Left colon (tissue), 2 donors: ENCODE measurements at regions not wholly inside any gene's neighbourhood (a gene's known extent, or its start where the extent isn't known, plus 50 kb on each side); places are given as distances from the start of the nearest gene placed in this dataset.
"Not testable (repeated sequence)": the region's sequence is repeated elsewhere in the genome, so short reads cannot be mapped to it uniquely, and the experiment has no call there.

Experiments
- ATAC-seq: fragments of 200-7000 bp; cut with Tn5 transposase; one replicate; pipeline ENCODE4 v1.9.1; 2020; ENCODE audit warnings: mild to moderate bottlenecking, moderate library complexity
- DNase-seq, 2 donors: peaks; one replicate each; pipeline ENCODE4 v3.0.0-alpha.2; 2020
- intact Hi-C, 2 donors: fragments of 100-400 bp; cut with DNase I in 1 of 2; cut with micrococcal nuclease in 1 of 2; formaldehyde crosslinking; loops; one replicate each; pipeline versions ENCODE4 v1.11.2 to v1.14.0; 2022; cut with DNase I, micrococcal nuclease
- donor health status: DM: no; HTN: no; CAD: no.
- donor health status: DM: yes; HTN: yes; CAD: no.

DNA sequence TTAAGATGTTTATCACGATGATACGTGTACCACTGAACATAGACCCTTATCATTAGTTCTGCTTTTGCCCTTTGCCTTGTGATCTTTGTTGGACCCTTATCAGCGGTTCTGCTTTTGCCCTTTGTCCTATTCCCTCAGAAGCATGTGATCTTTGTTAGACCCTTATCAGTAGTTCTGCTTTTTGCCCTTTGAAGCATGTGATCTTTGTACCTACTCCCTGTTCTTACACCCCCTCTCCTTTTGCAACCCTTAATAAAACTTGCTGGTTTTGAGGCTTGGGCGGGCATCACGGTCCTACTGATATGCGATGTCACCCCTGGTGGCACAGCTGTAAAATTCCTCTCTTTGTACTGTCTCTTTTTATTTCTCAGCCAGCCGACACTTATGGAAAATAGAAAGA lies 117.0 kb downstream of the SDHAF3 start:
- DNase-seq, ATAC-seq, intact Hi-C loops: not testable (repeated sequence)

DNA sequence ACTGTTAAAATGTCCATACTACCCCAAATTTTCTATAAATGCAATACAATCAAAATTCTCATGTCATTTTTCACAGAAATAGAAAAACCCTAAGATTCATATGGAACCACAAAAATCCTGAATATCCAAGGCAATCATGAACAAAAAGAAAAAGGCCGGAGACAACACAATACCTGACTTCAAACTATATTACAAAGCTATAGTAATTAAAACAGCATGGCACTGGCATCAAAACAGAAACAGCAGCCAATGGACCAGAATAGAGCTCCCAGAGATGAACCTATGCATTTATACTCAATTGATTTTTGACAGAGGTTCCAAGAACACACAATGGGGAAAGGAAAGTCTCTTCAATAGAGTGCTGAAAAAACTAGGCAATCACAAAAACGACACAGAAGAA lies 128.8 kb downstream of the SDHAF3 start:
- intact Hi-C loops = no loop called here
- ATAC-seq (no peak), DNase-seq (no peak)

DNA sequence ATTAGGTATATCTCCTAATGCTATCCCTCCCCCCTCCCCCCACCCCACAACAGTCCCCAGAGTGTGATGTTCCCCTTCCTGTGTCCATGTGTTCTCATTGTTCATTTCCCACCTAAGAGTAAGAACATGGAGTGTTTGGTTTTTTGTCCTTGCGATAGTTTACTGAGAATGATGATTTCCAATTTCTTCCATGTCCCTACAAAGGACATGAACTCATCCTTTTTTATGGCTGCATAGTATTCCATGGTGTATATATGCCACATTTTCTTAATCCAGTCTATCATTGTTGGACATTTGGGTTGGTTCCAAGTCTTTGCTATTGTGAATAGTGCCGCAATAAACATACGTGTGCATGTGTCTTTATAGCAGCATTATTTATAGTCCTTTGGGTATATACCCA lies 140.7 kb downstream of the SDHAF3 start:
- DNase-seq, intact Hi-C loops, ATAC-seq: not testable (repeated sequence)

DNA sequence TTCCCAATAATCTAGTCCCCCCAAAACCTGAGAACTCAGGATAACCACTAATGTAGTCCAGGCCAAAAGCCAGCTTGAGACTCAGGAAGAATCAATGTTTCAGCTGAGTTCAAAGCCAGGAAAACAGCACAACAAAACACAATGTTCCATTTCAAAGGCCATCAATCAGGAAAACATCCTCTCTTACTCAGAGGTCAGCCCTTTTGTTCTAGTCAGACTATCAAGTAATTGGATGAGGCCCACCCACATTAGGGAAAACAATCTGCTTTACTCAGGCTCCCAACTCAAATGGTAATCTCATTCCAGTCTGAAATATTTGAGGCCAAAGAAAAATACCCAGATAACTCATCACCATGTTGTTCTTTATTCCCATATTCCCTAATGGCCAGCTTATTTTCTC lies 152.2 kb downstream of the SDHAF3 start:
- intact Hi-C loops = no loop called here

DNA sequence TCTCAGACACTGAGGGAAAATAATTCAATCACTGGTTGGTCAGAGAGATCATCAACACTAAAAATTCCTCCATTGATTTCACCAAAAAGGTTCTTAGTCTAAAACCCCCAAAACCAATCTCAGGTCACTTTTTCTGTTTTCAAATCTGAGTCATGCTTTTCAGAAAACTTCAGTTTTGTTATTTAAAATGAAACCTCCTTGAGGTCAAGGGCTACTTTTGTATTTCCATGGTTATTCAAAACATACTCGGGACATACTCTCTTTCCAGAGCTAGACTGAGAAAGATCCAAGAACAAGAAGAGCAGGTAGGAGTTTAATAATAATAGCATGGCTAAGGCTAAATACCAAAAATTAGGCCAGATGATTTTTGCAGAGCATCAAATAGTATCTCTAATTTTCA lies 152.8 kb downstream of the SDHAF3 start:
- DNase-seq (no peak), ATAC-seq (no peak)
- intact Hi-C loops = no loop called here

More for the DNA sequence above, 152.2 kb downstream of the SDHAF3 start:
- ATAC-seq = no peak
- DNase-seq = no peak

DNA sequence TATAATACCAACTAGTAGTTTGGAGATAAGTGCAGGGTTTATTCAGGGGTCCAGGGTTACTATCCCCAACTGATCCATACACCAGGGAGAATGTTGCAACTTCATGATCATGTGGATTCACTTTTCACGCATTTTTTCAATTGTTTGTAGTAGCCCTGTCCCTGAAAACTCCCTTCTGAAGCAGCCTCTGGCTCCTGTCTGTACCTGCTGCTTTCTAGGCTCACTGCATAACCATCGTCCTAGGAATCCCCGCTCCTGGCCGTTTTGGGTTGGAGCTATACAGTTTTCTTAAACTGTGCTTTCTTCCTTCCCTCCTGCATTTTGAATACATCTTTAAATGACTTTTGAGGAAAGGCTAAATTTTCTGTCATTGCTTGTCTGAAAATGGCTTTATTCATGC lies 154.1 kb downstream of the SDHAF3 start:
- peak; percentile 17 for ATAC-seq
- no peak for DNase-seq
- intact Hi-C loops = no loop called here

DNA sequence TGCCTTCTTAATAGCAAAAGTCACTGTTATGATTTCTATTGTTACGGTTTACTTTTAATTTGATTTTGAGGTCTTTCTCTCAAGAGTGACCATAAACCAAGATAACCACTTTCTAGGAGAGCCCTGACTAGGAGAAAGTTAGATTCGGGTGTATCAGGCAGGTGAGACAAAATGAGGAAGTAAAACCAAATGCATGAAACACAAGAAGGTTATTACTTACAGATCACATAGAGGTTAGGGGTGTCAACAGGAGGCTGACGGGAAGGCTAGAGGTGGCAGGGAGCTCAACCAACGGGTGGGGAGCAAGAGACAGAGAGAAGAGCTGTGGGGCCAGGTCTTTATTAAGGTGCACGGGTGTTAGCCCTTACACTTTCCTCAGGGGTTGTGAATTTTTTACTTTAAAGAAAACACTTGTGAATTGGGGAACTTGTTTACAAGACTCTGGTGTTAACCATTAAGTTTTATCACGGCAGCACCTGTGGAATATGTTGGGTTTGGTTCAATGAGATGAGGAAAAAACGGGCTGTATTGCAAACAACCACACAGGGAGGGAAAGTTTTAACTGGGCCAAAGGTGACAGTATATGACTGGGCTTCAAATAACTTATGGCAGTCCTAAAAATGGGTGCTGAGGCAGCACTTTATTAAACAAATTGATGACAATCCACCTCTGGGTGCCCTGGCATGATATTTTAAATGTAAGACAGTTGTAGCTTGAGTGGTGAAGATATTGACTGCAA lies 154.9 kb downstream of the SDHAF3 start:
- ATAC-seq (peak; percentile 84), DNase-seq (peak; percentile 22 to 56)
- intact Hi-C loops = no loop called here

DNA sequence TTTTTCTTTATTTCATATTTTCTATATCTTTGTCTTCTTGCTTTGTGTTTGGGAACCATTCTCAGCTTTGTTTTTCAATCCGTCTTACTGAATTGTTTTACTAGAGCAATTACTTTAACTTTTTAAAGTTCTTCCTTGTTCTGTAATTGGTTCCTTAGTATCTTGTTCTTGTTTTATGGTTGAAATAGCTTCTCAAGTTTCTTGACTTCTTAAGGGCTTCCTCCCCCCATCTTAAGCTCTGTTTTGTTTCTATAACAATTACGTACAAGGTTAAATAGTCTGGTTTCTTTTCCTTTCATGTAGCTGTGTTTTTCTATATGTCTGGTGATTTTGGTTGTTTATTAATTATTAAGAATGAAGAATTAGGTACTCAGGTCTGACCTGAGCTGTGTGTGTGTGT lies 158.0 kb downstream of the SDHAF3 start:
- DNase-seq (no peak), ATAC-seq (peak; percentile 62)
- intact Hi-C loops = no loop called here

DNA sequence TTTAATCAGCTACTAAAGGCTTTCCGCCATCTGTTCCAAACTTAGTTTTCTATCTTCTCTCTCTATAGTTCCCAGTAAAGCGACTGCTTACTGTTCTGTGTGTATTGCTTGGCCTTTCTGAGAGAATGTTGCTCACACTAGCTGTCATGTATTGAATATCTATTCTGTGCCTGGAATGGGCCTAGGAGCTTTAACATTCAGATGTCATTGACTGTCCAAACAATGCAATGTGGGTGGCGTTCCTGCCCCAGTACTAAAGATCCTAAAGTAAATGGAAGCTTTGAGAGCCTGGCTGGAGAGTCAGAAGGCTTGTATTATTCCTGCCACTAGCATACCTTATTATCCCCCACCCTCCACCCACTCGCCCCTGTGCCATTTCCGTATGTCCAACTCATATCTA lies 163.5 kb downstream of the SDHAF3 start:
- no peak for ATAC-seq
- intact Hi-C loops = no loop called here
- no peak for DNase-seq

DNA sequence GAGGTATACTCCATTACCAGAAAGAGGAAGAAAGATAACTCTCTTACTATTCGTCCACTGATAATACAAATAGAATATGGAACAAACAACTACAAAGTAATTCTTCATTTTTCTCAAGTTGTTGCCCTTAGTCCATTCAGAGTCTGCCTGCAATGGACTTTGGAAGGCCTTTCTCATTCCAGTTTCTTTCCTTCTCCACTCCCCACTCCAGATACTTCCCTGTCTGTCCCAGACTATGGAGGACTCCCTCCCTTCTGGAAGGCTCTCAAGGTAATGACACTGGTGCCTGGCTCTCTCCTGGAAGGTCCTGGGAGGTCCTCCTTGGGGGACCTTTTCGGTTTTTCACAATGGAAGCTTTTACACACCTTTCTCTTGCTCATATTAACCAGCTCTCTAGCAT lies 167.8 kb downstream of the SDHAF3 start:
- ATAC-seq (peak; percentile 100), DNase-seq (no peak)
- intact Hi-C loops = no loop called here

DNA sequence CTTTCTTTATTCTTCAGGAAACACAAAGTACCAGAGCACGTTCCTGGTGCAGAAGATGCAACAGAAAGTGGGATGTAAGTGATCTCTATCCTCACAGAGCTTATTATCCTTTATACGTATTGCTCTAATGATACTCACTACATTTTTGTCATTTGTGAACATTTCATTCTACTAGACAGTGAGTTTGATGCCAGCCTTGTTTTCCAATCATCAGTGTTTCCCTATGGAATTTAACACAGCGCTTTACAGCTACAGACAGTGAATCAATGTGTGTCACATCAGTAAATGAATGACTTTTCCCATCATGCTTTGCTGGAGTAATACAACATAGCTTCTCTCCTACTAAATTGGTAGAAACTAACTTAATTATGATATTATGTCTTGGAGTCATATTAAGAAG lies 175.5 kb downstream of the SDHAF3 start:
- intact Hi-C loops = no loop called here
- no peak for DNase-seq
- ATAC-seq = no peak

DNA sequence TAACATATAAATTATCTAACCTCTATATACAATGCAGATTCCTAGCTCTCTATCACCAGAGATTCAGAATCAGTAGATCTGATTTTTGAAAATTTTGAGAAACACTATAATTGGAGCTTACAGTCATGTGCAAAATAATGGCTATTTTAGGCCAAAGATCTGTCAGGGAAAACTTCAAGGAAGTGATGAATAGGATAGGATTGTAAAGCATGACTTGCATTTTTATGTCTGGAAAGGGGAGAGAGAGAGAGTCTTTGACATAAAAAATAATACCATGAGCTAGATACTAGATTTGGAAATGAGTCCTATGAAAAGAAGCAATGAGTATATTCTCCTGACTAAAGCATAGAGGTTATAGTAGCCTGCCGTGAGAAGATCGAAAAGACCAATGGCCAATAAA lies 181.1 kb downstream of the SDHAF3 start:
- ATAC-seq (no peak), DNase-seq (no peak)
- intact Hi-C loops = no loop called here

DNA sequence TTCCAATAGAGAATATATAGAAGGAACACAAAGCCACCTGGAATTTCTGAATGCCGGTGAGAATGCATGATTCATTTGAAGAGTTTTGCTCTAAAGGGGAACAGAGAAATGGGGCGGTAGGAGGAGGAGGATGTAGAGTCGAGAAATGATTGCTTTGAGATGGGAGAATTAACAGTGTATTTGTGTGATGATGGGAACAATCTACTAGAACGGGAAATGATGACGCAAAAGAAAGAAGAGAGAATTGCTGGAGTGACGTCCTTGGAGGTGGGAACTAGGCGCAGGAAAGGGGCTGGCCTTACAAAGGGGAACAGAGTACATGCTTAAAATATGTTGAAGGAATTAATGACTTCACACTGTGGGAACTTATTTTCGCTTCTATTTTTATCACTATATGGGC lies 188.1 kb downstream of the SDHAF3 start:
- no peak for ATAC-seq
- intact Hi-C loops = no loop called here
- no peak for DNase-seq

DNA sequence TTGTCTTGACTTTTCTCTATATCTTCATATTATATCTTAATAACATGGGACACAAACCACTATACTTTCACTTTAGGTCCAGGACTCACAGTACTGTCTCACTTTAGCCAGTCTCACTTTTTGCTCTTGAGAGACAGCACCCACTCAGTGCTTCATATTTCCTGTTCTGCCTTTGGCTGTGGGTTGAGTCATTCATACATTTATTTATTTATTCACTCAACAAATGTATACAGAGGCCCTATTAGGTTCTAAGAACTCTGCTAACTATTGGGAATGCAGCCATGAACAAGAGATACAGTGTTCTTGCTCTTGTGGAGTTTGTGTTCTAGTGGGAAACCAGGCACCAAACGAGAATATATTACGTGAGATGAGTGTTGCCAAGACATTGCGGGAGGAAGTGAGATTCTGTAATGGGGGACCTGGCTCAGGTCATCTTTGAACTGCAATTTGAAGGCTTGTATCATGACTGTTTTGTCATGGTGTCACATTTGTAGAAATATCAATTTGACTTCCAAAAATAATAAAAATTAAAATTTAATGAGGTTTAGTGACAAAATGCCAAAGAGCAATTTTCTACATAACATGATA lies 190.1 kb downstream of the SDHAF3 start:
- intact Hi-C loops = no loop called here
- ATAC-seq (no peak), DNase-seq (no peak)

DNA sequence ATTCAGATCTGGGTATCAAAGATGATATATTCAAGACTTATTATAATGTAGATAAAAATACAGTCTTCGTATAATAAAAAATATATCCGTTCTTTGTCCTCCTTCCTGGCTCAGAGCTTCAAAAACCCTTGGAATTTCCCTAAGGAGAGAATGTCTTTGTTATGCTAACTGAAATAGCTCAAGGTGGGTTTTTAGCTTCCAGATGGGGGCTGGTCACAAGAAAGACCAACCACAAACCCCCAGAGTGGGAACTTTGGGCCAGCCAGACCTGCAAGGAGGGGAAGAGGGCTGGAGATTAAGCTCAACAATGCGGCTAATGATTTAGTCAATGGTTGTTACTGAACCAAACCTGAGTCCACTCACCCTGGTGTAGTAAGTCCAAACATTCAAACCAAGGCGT lies 196.4 kb downstream of the SDHAF3 start:
- ATAC-seq (no peak), DNase-seq (no peak)
- intact Hi-C loops = no loop called here

DNA sequence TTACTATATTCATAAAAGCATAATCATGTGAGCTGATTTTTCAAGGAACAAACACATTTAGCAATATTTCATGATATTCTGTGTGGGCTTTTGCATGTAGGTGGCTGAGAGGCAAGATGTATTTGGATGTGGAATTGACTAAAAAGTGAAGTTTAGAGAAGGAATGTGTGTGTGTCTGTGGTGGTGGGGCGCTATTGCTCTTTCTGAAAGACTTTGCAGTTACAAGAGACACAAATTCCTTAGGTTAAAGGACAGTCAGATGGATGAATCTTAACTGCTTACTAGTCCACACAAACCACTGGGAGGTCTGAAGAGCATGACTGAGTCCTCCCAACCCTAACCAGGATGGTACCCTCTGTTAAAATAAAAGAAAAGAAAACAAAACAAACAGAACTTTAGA lies 200.1 kb downstream of the SDHAF3 start:
- ATAC-seq (no peak), DNase-seq (no peak)
- intact Hi-C loops = no loop called here

DNA sequence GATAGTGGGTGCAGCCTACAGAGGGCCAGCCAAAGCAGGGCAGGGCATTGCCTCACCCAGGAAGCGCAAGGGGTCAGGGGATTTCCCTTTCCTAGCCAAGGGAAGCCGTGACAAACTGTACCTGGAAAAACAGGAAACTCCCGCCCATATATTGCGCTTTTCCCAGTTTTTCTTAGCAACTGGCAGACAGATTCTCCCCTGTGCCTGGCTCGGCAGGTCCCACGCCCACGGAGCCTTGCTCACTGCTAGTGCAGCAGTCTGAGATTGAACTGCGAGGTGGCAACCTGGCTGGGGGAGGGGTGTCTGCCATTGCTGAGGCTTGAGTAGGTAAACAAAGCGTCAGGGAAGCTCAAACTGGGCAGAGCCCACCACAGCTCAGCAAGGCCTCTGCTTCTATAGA lies 212.4 kb downstream of the SDHAF3 start:
- intact Hi-C loops, ATAC-seq: not testable (repeated sequence)

DNA sequence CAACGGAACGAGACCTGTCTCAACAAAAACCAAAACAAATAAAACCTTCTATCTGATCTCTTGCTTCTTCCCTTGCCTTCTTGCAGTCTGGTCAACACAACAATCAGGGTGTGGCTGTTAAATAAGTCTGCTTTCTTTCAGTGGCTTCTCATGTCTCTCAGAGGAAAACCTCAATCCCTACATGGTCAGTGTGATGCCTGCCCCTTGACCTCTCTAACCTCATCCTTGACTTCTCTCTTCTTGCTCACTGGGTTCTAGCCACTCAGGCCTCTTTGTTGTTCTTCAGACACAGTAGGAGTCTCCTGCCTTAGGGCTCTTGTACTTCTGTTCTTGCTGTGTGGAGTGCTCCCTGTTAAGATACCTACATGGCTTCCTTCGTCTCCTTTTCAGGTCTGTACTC lies 220.4 kb downstream of the SDHAF3 start:
- ATAC-seq (no peak), DNase-seq (no peak)
- intact Hi-C loops = no loop called here

More for the DNA sequence above, 212.4 kb downstream of the SDHAF3 start:
- DNase-seq = not testable (repeated sequence)

DNA sequence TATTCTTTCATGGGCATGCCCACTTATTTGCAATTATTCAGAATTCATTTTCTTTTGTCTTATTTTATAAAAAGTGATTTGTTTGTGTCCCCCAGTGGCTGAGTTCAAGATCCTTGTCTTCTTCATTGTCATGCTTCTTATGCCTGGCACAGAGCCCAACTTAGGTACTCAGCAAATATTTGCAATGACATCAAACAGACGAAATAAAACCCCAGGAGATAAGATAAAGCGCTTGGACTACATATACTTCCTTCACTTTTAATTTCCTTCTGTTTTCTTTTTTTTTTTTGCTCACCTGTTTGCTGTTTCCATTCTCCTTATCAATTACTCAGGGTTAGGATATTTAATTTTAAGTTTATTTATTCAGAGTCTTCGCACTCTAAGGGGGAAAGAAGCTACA lies 225.0 kb downstream of the SDHAF3 start:
- DNase-seq (peak in 1 of 2 donors; percentile 21), ATAC-seq (peak; percentile 91)
- intact Hi-C loops = no loop called here

DNA sequence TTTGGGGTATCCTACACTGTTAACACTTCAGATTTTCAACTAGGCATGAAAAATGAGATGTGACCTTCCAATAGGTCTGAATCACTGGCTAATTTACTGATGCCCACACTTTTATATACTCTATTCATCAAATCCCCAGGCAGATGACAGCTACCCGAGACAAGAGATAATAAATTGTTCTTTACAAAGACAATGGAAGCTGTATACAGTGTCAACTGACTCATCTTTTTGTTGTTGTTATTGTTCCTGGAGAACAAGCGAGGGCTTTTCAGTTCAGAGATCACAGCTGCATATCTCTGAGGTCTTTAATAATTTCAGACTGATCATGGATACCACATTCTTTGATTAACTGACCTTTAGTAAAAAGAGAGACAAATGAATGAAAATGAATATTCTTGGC lies 228.9 kb downstream of the SDHAF3 start:
- ATAC-seq = no peak
- no peak for DNase-seq
- intact Hi-C loops = no loop called here

DNA sequence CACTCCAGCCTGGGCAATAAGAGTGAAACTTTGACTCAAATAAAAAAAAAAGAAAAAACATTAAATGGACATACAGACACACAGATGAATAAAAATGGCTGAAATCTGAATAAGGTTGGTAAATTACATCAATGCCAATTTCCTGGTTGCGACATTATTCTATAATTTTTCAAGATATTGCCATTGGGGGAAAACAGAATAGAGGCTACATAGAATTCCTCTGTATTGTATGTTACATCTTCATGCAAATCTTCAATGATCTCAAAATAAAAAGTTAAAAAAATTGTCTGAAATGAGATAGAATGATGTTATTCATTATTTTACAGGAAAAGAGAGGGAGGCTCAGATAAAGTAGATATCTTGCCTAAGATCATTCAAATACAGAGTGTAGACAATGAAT lies 234.0 kb downstream of the SDHAF3 start:
- intact Hi-C loops = no loop called here
- no peak for ATAC-seq
- no peak for DNase-seq
